Keratinocyte (primary cell): ENCODE measurements at regions not wholly inside any gene's neighbourhood (a gene's known extent, or its start where the extent isn't known, plus 50 kb on each side); places are given as distances from the start of the nearest gene placed in this dataset.

Source experiments
- DNase-seq: peaks from one replicate; pipeline ENCODE4 v3.0.0-alpha.2; 2011; ENCODE audit warnings: low read depth, missing footprints, low spot score
- FAIRE-seq: peaks from 2 replicates; lab custom pipeline; 2011; peaks lifted over from hg19 to GRCh38; lab: Jason Lieb, UNC
- H2AFZ ChIP-seq: 2 replicates; pipeline ENCODE4 v1.6.0; 2012; ENCODE audit warnings: low read length, control low read depth, inconsistent platforms; ENCODE audit not compliant: control insufficient read depth
- H3K27ac ChIP-seq: 2 replicates; pipeline ENCODE4 v1.5.1; 2011; ENCODE audit warnings: low read length; ENCODE audit not compliant: control insufficient read depth, insufficient read depth
- H3K27me3 ChIP-seq: 3 replicates; pipeline ENCODE4 v1.6.0; 2011; ENCODE audit warnings: low read length; ENCODE audit not compliant: control insufficient read depth, insufficient read depth; ENCODE audit errors: extremely low read depth
- H3K36me3 ChIP-seq, 2 experiments: 2 replicates in 1 of 2; 3 replicates in 1 of 2; pipeline ENCODE4 v1.5.1; 2011; ENCODE audit warnings: low read length in 2 of 2, mild to moderate bottlenecking in 1 of 2; ENCODE audit not compliant: control insufficient read depth in 2 of 2, insufficient read depth in 2 of 2; ENCODE audit errors: extremely low read depth in 1 of 2
- H3K4me1 ChIP-seq: 3 replicates; pipeline ENCODE4 v1.5.1; 2011; ENCODE audit warnings: low read length; ENCODE audit not compliant: control insufficient read depth, insufficient read depth; ENCODE audit errors: extremely low read depth
- H3K4me2 ChIP-seq: 3 replicates; pipeline ENCODE4 v1.6.0; 2011; ENCODE audit warnings: low read depth, low read length; ENCODE audit not compliant: control insufficient read depth, insufficient read depth; ENCODE audit errors: extremely low read depth
- H3K4me3 ChIP-seq, 3 experiments: fragments of 200-600 bp in 1 of 3; sonication (generic) in 1 of 3; 2 replicates in 2 of 3; 3 replicates in 1 of 3; pipeline ENCODE4 v1.5.1; 2011 to 2016; ENCODE audit warnings: low read length in 3 of 3, mild to moderate bottlenecking in 3 of 3, control low read depth in 2 of 3, inconsistent platforms in 1 of 3, low read depth in 1 of 3, mixed read lengths in 1 of 3, mixed run types in 1 of 3, moderate library complexity in 1 of 3; ENCODE audit not compliant: control insufficient read depth in 2 of 3, insufficient read depth in 2 of 3; ENCODE audit errors: extremely low read depth in 1 of 3
- H3K79me2 ChIP-seq: 2 replicates; pipeline ENCODE4 v1.6.0; 2012; ENCODE audit warnings: low read length; ENCODE audit not compliant: control insufficient read depth, insufficient read depth
- H3K9ac ChIP-seq: 3 replicates; pipeline ENCODE4 v1.6.0; 2011; ENCODE audit warnings: low read length; ENCODE audit not compliant: control insufficient read depth, insufficient read depth; ENCODE audit errors: extremely low read depth
- H3K9me1 ChIP-seq: 3 replicates; pipeline ENCODE4 v1.6.0; 2011; ENCODE audit warnings: low read length; ENCODE audit not compliant: control insufficient read depth, insufficient read depth; ENCODE audit errors: extremely low read depth
- H3K9me3 ChIP-seq: 2 replicates; pipeline ENCODE4 v1.5.1; 2012; ENCODE audit warnings: low read depth, low read length; ENCODE audit not compliant: control insufficient read depth
- H4K20me1 ChIP-seq: 3 replicates; pipeline ENCODE4 v1.6.0; 2011; ENCODE audit warnings: low read length; ENCODE audit not compliant: control insufficient read depth, insufficient read depth; ENCODE audit errors: extremely low read depth
- CTCF ChIP-seq, 3 experiments: IDR thresholded peaks in 1 of 3; conservative IDR thresholded peaks in 1 of 3; optimal IDR thresholded peaks in 1 of 3; 2 replicates in 2 of 3; 3 replicates in 1 of 3; pipeline versions ENCODE3 to v1.5.1; 2011; ENCODE audit warnings: low read length in 3 of 3, mild to moderate bottlenecking in 3 of 3, moderate library complexity in 2 of 3, control low read depth in 1 of 3, inconsistent platforms in 1 of 3; ENCODE audit not compliant: insufficient read depth in 2 of 3; ENCODE audit errors: extremely low read depth in 1 of 3
- EZH2 ChIP-seq: IDR thresholded peaks from one replicate; pipeline ENCODE4 v1.6.1; 2012; ENCODE audit warnings: inconsistent platforms, mild to moderate bottlenecking, low read length, moderate library complexity
- dilution Hi-C: fragments of 300-500 bp; cut with MboI; formaldehyde crosslinking; loops from one replicate; pipeline ENCODE4 v1.7.0; 2020; ENCODE audit warnings: low sequenced_read_pairs; ENCODE audit not compliant: extremely low pct_ligation_motif_present

- H3K27ac ChIP-seq, result no peak overlapping the region
- no peaks in the 10 kb centered on the region for H3K27me3 ChIP-seq
- H3K79me2 ChIP-seq, result no peaks in the 10 kb centered on the region
- H3K4me1 ChIP-seq, result no peaks in the 10 kb centered on the region
- H3K9me3 ChIP-seq, result no peaks in the 10 kb centered on the region
- DNase-seq (no peak), FAIRE-seq (no peak)
- no peaks in the 10 kb centered on the region for H4K20me1 ChIP-seq
- dilution Hi-C loops, result no loop called here
- H3K36me3 ChIP-seq, result no peaks in the 10 kb centered on the region
- H3K9ac ChIP-seq, result no peak overlapping the region
- TF ChIP-seq CTCF (optimal IDR thresholded peaks at IDR 0.05 in 1 of 3, IDR thresholded peaks at IDR 0.05 in 1 of 3, conservative IDR thresholded peaks at IDR 0.05 in 1 of 3; ENCODE audit: extremely low read depth in 1 of 3, insufficient read depth in 2 of 3, low read length in 3 of 3) (no peak), EZH2 (no peak)
- no peak overlapping the region for H2AFZ ChIP-seq
- no peaks in the 10 kb centered on the region for H3K9me1 ChIP-seq
- H3K4me2 ChIP-seq, result no peak overlapping the region
- H3K4me3 ChIP-seq, result no peak overlapping the region
Observed at GRCh38 chr11:11065396-11065795, 207.5 kb upstream of the ZBED5 start.

- no peak overlapping the region for H2AFZ ChIP-seq
- FAIRE-seq (no peak), DNase-seq (no peak)
- no peaks in the 10 kb centered on the region for H3K79me2 ChIP-seq
- H3K9me3 ChIP-seq, result no peaks in the 10 kb centered on the region
- H3K27ac ChIP-seq, result no peak overlapping the region
- no peaks in the 10 kb centered on the region for H4K20me1 ChIP-seq
- dilution Hi-C loops, result no loop called here
- no peak overlapping the region for H3K9ac ChIP-seq
- H3K4me1 ChIP-seq, result no peaks in the 10 kb centered on the region
- H3K9me1 ChIP-seq, result no peaks in the 10 kb centered on the region
- peaks cover 7% of the 10 kb centered on the region for H3K27me3 ChIP-seq
- H3K36me3 ChIP-seq, result no peaks in the 10 kb centered on the region
- H3K4me3 ChIP-seq, result no peak overlapping the region
- TF ChIP-seq EZH2 (no peak), CTCF (optimal IDR thresholded peaks at IDR 0.05 in 1 of 3, IDR thresholded peaks at IDR 0.05 in 1 of 3, conservative IDR thresholded peaks at IDR 0.05 in 1 of 3; ENCODE audit: extremely low read depth in 1 of 3, insufficient read depth in 2 of 3, low read length in 3 of 3) (no peak)
- H3K4me2 ChIP-seq, result no peak overlapping the region
Observed at GRCh38 chr11:11057472-11057854, 199.6 kb upstream of the ZBED5 start.
